ENCODE measurements at regions not wholly inside any gene's neighbourhood (a gene's known extent, or its start where the extent isn't known, plus 50 kb on each side); places are given as distances from the start of the nearest gene placed in this dataset.
"Not testable (repeated sequence)": the region's sequence is repeated elsewhere in the genome, so short reads cannot be mapped to it uniquely, and the experiment has no call there.

GRCh38 chr14:98932431-98933325 lies 339.3 kb downstream of the BCL11B start:
- no peak for DNase-seq (ENCODE audit: low read depth, low spot score)

DNA sequence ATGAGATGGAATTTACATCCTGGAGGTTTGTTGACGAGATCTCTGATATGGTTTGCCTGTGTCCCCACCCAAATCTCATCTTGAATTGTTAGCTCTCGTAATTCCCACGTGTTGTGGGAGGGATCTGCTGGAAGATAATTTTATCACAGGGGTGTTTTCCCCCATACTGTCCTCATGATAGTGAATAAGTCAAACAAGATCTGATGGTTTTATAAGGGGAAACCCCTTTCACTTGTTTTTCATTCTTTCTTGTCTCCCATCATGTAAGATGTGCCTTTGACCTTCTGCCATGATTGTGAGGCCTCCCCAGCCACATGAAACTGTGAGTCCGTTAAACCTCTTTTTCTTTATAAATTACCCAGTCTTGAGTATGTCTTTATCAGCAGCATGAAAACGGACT lies 337.4 kb downstream of the BCL11B start:
- not testable (repeated sequence) for DNase-seq (ENCODE audit: low read depth, low spot score)

DNA sequence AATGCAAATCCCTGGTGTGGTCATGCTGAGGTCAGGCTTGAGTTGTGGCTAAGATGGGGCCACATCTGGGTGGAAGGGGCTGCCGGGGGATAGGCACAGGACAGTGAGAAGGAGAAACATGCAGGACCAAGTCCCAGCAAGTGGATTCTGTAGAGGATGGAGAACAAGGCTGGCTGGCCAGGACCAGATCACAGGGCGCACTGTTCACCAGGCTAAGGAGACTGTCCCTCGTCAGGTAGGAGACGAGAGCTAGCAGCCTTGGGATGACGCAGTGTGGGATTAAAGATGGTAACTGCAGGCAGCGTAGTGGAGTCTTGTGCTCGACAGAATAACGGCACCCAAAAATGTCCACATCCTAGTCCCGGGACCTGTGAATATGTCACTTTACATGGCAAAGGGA lies 336.1 kb downstream of the BCL11B start:
- no peak for DNase-seq (ENCODE audit: low read depth, low spot score)

DNA sequence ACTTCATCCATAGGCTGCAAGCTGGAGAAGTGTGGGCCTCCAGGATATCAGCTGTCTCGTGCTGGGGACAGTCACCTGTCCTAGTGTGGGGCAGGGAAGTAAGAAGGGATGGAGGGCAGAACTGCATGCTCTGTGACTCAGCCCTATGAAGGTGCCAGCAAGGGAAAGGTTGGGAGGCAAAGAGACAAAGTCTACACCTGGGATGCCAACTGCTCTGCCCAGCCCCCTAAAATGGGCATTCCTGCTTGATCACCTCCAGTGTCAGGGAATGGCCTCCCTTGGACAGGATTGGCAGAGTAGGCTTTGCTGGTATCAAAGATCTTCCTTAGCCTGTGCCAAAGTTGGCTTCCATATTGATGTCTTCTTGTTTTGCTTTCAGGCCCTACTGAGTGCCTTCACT lies 335.0 kb downstream of the BCL11B start:
- DNase-seq (ENCODE audit: low read depth, low spot score): no peak

DNA sequence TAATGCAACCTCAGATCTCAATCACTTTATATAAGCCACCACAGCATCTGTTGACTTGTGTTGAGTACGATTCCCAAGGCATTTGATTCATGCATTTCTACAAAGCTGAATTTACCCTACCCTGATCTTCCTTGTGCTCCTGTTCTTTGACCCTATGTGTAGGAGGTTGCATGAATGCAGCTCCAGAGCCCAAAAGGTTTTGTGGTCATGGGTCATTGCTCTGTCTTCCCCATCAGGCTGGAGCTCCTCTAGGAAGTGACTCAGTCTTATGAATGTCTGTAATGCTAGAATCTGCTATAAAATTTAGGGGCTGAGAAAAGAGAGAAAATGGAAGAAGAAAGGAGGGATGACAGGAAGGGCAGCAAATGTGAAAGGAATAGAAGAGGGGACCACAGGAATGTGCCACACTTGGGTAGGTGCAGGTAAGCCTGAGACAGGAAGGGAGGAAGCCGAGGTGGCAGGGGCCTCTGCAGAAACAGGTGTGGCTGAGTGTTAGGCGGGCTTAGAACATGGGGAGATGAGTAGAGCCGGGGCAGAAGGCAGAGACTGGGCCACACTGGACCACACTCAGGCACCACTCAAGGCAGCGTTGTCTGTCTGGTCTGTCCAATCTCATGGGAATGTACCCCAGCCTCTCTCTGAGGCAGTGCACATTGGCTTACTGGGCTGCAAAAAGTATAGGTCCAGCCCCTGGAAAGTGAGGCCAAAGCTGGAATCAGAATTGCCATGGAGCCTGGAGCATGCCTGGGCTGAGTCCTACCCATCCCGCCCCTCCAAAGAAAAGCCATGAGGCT lies 334.1 kb downstream of the BCL11B start:
- DNase-seq (ENCODE audit: low read depth, low spot score): no peak

DNA sequence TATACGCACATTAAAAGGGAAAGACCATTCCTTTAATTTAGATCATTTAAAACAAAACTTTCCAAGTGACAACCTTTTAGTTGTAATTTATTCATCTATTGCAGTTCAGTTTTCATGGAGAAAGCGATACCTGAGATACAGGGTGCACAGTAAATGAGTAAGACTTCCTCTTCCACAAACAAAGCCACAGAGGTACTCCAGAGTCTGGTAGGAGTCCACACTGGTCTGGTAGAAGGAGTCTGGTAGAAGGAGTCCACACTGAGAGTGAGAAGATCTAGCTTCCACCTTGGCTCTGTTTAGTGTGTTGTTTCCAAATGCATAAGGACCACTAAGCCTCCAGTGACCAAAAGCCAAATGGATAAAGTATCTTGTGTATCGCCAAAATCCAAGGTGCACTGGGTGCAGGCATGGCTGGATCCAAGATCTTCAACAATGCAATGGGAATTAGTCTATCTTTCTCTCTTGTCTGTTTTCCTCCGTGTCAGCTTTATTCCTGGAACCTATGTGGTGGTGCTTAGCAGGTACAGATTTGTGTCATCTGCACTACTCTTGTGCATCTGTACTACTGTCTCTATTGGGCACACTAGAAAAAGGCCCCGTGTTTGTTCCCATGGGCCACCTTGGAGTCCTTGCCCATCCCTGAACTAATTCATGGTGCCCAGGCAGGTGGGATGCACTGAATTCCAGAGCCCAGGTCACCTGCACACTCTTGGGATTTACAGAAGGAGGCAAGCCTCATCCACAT lies 331.1 kb downstream of the BCL11B start:
- no peak for DNase-seq (ENCODE audit: low read depth, low spot score)

- no peak for DNase-seq (ENCODE audit: low read depth, low spot score)
Observed at GRCh38 chr14:98941481-98941880, 330.5 kb downstream of the BCL11B start.

GRCh38 chr14:98943907-98944306 lies 328.1 kb downstream of the BCL11B start:
- no peak for DNase-seq (ENCODE audit: low read depth, low spot score)

- no peak for DNase-seq (ENCODE audit: low read depth, low spot score)
Observed at GRCh38 chr14:98944989-98945388, 327.0 kb downstream of the BCL11B start.

- no peak for DNase-seq (ENCODE audit: low read depth, low spot score)
Observed at GRCh38 chr14:98945611-98946570, 326.1 kb downstream of the BCL11B start.

- no peak for DNase-seq (ENCODE audit: low read depth, low spot score)
Observed at GRCh38 chr14:98946940-98947339, 325.1 kb downstream of the BCL11B start.

DNA sequence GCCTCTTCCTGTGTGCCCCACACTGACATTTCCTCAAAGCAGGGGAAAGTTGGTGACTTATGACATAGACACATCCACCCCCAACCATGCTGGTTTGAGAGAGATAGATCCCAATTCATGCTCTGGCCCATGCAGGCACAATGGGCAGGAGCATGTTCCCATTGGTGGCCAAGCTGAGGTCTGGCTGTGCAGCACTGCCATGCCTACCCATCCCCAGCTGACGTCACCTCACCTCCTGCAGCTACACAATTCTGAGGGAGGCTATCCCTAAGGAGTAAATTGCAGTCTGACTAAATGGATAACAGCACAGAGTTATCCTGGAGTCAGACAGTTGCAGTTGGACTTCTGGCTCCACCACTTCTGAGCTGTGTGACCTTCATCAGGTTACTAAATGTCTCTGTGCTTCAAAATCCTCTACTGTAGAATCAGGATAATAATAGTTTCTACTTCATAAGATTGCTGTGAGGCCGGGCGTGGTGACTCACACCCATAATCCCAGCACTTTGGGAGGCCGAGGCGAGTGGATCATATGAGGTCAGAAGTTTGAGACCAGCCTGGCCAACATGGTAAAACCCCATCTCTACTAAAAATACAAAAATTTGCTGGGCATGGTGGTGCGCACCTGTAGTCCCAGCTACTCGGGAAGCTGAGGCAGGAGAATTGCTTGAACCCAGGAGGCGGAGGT lies 323.9 kb downstream of the BCL11B start:
- no peak for DNase-seq (ENCODE audit: low read depth, low spot score)

DNA sequence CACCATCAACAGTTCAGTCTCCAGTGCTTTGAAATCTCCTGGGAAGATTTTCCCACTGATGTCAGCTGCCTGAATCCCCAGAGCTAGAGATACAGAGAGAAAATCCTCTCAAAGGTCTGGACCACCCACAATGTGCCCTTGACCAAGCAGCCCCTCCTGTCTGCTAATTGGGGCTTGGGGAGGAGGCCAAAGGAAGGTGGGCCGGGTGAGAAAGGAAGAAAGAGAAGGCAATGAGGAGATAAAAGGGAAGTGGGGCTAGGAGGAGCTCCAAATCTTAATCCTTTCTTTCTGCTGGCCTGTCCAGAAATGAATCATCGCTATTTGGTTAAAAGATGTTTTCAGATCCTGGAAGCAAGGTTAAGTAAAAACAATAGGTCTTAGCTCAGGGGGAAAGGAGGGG lies 322.9 kb downstream of the BCL11B start:
- DNase-seq (ENCODE audit: low read depth, low spot score): no peak

GRCh38 chr14:98949481-98950135 lies 322.4 kb downstream of the BCL11B start:
- DNase-seq (ENCODE audit: low read depth, low spot score): no peak

GRCh38 chr14:98950353-98950895 lies 321.6 kb downstream of the BCL11B start:
- DNase-seq (ENCODE audit: low read depth, low spot score): no peak

DNA sequence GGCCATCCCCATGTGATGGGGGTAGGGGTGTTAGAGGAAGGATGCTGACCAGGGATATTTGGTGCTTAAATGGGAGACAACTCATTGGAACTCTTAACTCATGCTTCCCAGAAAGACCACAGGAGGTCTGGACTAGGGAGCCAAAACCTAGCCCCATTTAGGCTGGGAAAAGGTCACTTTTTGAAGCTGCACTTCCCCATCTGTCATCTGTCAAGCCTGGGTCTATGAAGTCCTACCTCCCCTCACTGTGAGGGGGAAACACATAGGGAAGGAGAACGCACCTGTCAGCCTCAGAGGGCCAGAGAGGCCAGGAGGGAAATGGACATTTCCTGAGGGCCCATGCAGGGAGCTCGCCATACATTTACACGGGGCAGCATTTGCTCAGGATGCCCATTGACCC lies 321.0 kb downstream of the BCL11B start:
- no peak for DNase-seq (ENCODE audit: low read depth, low spot score)

- no peak for DNase-seq (ENCODE audit: low read depth, low spot score)
Observed at GRCh38 chr14:98951521-98952152, 320.4 kb downstream of the BCL11B start.

- no peak for DNase-seq (ENCODE audit: low read depth, low spot score)
Observed at GRCh38 chr14:98952593-98953350, 319.2 kb downstream of the BCL11B start.
